DND-41 (cell line): ENCODE measurements at regions not wholly inside any gene's neighbourhood (a gene's known extent, or its start where the extent isn't known, plus 50 kb on each side); places are given as distances from the start of the nearest gene placed in this dataset.

Experiments used
- EZH2 ChIP-seq: IDR thresholded peaks from 3 replicates; pipeline ENCODE4 v1.6.1; 2012; ENCODE audit warnings: borderline replicate concordance, low read depth, mild to moderate bottlenecking, moderate library complexity, low read length, inconsistent platforms; ENCODE audit not compliant: severe bottlenecking
- TF ChIP-seq, protein P1 (sequence below): IDR thresholded peaks from 2 replicates; pipeline ENCODE4 v1.5.1; 2012; ENCODE audit warnings: borderline replicate concordance, low read length, moderate library complexity, mild to moderate bottlenecking; ENCODE audit not compliant: poor library complexity, severe bottlenecking; ENCODE audit errors: extremely low read depth

- no peak for TF ChIP-seq EZH2
- TF ChIP-seq, protein P1, sequence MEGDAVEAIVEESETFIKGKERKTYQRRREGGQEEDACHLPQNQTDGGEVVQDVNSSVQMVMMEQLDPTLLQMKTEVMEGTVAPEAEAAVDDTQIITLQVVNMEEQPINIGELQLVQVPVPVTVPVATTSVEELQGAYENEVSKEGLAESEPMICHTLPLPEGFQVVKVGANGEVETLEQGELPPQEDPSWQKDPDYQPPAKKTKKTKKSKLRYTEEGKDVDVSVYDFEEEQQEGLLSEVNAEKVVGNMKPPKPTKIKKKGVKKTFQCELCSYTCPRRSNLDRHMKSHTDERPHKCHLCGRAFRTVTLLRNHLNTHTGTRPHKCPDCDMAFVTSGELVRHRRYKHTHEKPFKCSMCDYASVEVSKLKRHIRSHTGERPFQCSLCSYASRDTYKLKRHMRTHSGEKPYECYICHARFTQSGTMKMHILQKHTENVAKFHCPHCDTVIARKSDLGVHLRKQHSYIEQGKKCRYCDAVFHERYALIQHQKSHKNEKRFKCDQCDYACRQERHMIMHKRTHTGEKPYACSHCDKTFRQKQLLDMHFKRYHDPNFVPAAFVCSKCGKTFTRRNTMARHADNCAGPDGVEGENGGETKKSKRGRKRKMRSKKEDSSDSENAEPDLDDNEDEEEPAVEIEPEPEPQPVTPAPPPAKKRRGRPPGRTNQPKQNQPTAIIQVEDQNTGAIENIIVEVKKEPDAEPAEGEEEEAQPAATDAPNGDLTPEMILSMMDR: no peak
Measured at GRCh38 chr3:59381282-59381681, 331.5 kb upstream of the CFAP20DC start.
